T-helper 1 cell treated with Interleukin-12 subunit alpha and Interleukin-12 subunit beta and Interleukin-4 antibody, amounts not matched to agents 30 μg/mL and 1 μg/mL, for 36 hours (primary cell): ENCODE measurements at regions not wholly inside any gene's neighbourhood (a gene's known extent, or its start where the extent isn't known, plus 50 kb on each side); places are given as distances from the start of the nearest gene placed in this dataset.

Source experiments
- H3K27ac Mint-ChIP-seq: one replicate; pipeline ENCODE4 v1.8.0; 2021; ENCODE audit warnings: mild to moderate bottlenecking, mixed read lengths
- H3K27me3 Mint-ChIP-seq: one replicate; pipeline ENCODE4 v1.8.0; 2021; ENCODE audit warnings: low read depth, mixed read lengths
- H3K36me3 Mint-ChIP-seq: one replicate; pipeline ENCODE4 v1.8.0; 2021; ENCODE audit warnings: low read depth, mixed read lengths
- H3K4me1 Mint-ChIP-seq: one replicate; pipeline ENCODE4 v1.8.0; 2021; ENCODE audit warnings: low read depth, mixed read lengths
- H3K4me3 Mint-ChIP-seq: one replicate; pipeline ENCODE4 v1.8.0; 2021; ENCODE audit warnings: mild to moderate bottlenecking, moderate library complexity, mixed read lengths
- H3K9me3 Mint-ChIP-seq: one replicate; pipeline ENCODE4 v1.8.0; 2021; ENCODE audit warnings: mixed read lengths

DNA sequence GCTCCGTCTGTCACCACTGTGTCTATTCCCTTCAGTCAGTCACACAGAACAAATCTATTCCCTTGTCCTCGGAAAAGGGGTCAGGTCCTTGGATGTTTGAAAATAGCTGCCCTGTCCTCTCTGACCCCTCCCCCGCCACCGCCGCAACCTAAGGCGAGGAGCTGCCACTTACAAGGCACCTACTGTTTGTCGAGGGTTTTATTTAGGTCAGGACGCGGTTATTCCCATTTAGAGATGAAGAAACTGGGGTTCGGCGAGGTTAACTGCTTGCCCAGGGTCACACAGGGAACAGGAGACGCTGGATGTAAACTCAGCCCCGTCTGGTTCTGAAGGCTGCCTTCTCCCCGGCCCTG is 1468.1 kb downstream of the BRD1 start:
- no peaks in the 10 kb centered on the region for H3K27me3 Mint-ChIP-seq

DNA sequence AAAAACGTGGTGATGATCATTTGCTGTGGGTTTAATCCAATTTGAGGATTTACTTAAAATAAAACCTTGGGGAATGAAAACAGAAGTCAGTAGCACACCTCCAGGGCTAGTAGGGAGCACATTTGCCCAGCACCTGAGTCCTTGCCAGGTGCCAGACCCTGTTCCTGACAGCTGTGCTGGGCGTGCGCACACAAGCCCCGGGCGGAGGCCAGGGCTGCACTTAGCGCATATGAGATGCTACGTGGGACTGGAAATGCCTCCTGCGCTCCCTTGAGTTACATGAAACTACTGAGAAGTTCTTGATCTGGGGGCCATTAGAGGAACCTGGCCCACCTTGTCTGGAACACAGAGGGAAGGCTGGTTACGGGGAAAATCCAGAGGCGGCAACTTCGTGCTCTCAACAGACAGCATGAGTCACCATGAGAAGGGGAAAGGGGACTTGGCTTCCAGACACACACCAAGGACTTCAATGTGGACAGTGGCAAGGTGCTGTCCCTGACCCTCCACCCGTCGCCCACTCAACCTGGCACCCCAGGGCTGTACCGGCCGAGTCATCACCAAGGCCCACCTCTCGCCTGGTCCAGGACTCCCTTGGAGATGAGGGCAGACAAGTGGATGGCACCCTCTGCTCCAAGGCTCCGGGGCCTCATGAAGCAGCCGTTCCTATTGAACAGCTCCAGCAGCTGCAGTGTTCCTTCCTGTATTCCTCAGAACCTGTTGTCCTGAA is 1468.6 kb downstream of the BRD1 start:
- no peak overlapping the region for H3K4me3 Mint-ChIP-seq
- no peaks in the 10 kb centered on the region for H3K4me1 Mint-ChIP-seq
- H3K27ac Mint-ChIP-seq: no peak overlapping the region
- H3K27me3 Mint-ChIP-seq: no peaks in the 10 kb centered on the region
- no peaks in the 10 kb centered on the region for H3K36me3 Mint-ChIP-seq
- no peaks in the 10 kb centered on the region for H3K9me3 Mint-ChIP-seq

More for the DNA sequence above, 1468.1 kb downstream of the BRD1 start:
- Mint-ChIP-seq H3K27ac (no peak overlapping the region), H3K4me1 (no peaks in the 10 kb centered on the region), H3K36me3 (no peaks in the 10 kb centered on the region), H3K4me3 (no peak overlapping the region), H3K9me3 (no peaks in the 10 kb centered on the region)

DNA sequence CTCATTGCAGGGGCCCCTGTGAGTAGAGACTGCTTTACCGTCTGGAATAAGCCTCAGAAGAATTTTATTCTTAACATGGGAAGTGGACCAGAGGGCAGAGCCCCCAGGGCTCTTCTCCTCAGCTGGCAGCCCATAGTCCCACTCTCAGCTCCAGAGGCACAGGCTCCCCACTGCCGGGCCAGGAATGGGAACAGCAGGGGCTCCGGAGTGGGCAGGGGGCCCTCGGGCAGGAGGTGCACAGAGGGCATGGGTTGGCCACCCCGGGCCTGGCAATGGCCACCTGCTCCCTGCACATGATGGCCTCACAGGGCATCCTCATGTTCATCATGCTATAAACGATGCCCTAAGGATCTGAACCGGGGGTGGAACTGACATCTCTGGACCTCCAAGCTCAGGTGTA is 1469.7 kb downstream of the BRD1 start:
- Mint-ChIP-seq H3K27ac (no peak overlapping the region), H3K4me1 (no peaks in the 10 kb centered on the region)

GRCh38 chr22:48357196-48357595 is 1470.5 kb downstream of the BRD1 start:
- Mint-ChIP-seq H3K36me3 (no peaks in the 10 kb centered on the region), H3K27ac (no peak overlapping the region), H3K27me3 (no peaks in the 10 kb centered on the region), H3K4me3 (no peak overlapping the region), H3K4me1 (no peaks in the 10 kb centered on the region), H3K9me3 (no peaks in the 10 kb centered on the region)

More for the DNA sequence above, 1469.7 kb downstream of the BRD1 start:
- Mint-ChIP-seq H3K36me3 (no peaks in the 10 kb centered on the region), H3K9me3 (no peaks in the 10 kb centered on the region), H3K27me3 (no peaks in the 10 kb centered on the region), H3K4me3 (no peak overlapping the region)

- Mint-ChIP-seq H3K27me3 (no peaks in the 10 kb centered on the region), H3K4me1 (no peaks in the 10 kb centered on the region), H3K27ac (no peak overlapping the region), H3K4me3 (no peak overlapping the region), H3K9me3 (no peaks in the 10 kb centered on the region), H3K36me3 (no peaks in the 10 kb centered on the region)
Observed at GRCh38 chr22:48356731-48357130, 1470.9 kb downstream of the BRD1 start.

DNA sequence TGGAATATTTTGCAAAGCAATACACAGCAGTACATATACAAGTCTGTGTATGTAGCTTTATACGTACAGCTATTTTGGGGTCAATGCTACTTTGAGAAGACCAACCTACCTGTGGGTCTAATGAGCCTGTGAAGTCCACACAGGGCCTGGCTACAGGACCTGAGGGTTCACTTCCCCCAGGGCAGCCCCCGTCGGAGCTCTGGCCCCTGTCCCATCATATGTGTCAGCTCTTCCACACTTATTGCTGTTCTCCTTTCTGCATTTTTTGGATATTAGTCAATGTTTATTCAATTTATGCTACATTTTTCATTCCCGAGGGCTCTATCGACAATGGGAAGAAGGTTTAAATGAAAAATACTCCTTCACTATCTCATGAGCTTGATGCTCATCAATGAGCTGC is 1473.6 kb downstream of the BRD1 start:
- Mint-ChIP-seq H3K4me3 (no peak overlapping the region), H3K36me3 (no peaks in the 10 kb centered on the region), H3K4me1 (no peaks in the 10 kb centered on the region), H3K9me3 (no peaks in the 10 kb centered on the region), H3K27ac (no peak overlapping the region), H3K27me3 (no peaks in the 10 kb centered on the region)

GRCh38 chr22:48353116-48353947 is 1474.3 kb downstream of the BRD1 start:
- Mint-ChIP-seq H3K27me3 (no peaks in the 10 kb centered on the region), H3K27ac (no peak overlapping the region), H3K4me1 (no peaks in the 10 kb centered on the region), H3K36me3 (no peaks in the 10 kb centered on the region), H3K9me3 (no peaks in the 10 kb centered on the region), H3K4me3 (no peak overlapping the region)

DNA sequence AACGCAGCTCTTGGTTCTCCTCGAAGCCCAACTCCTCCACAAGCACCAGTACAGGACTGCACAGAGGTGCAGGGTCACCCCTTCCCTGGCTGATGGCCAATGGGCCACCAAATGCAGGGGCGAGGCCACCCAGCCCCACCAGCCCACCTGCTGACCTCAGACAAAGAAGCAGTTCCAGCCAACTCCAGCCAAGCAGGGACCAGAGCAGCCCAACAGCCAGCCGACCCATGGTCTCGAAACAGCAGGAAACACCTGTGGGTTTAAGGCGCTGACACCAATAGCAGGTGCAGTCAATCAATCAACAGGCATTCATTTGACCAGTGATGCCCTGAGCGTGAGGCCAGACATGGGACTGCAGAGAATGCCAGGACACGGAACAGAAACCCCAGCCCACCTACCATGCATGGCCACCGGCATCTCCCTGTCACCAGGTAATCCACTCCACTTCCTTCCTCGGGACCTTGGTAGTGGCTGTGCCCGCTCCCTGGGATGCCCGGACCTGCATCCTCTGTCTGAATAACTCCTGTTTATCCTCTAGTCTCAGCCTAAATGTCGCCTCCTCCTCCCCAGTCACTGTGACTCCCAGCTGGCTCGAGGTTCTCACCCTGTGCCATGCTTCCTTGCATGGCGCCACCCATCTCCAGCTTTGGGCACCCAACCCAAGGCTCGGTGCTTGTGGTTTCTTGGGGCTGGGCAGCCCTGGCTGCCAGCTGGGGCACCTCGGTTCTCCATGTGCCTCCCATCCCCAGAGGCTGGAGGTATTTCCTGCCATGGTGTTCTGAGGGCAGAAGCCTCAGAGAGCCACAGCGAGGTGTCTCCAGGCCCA is 1475.4 kb downstream of the BRD1 start:
- H3K9me3 Mint-ChIP-seq: no peaks in the 10 kb centered on the region
- no peaks in the 10 kb centered on the region for H3K4me1 Mint-ChIP-seq
- no peak overlapping the region for H3K27ac Mint-ChIP-seq
- H3K4me3 Mint-ChIP-seq: no peak overlapping the region
- no peaks in the 10 kb centered on the region for H3K27me3 Mint-ChIP-seq
- no peaks in the 10 kb centered on the region for H3K36me3 Mint-ChIP-seq

DNA sequence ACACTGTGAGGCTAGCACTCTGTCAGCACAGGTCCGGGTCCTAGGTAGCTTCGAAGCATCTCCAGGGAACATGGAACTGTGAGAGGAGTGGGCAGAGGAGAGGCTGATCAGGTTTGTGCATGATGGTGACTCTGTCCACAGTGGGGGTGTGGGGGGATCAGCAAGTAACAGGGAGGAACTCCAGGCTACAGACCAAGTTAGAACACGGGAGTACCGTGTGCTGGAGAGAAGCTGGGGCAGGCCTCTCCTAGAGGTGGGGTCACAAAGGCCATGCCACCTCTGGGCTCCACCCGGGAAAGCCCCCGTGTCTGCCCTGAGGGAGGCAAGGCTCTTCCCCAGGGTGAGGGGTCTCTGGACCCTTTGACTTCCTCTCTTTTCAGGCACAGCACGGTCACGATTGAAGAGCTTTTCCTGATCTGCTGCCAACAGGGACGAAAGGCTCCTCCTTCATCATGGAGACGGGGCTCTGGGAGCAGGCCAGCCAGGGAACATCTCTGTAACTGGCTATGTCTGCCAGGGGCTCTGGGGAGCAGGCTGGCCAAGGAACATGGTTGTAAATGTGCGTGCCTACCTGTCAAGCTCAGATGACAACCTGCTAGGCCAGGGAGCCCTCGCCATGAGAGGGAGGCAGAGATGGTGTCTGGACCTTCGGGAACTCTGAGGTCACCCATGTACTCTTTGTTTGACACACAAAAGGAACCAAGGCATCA is 1476.1 kb downstream of the BRD1 start:
- H3K4me1 Mint-ChIP-seq: no peaks in the 10 kb centered on the region
- no peaks in the 10 kb centered on the region for H3K27me3 Mint-ChIP-seq
- no peaks in the 10 kb centered on the region for H3K9me3 Mint-ChIP-seq
- H3K4me3 Mint-ChIP-seq: no peak overlapping the region
- H3K27ac Mint-ChIP-seq: no peak overlapping the region
- H3K36me3 Mint-ChIP-seq: no peaks in the 10 kb centered on the region

DNA sequence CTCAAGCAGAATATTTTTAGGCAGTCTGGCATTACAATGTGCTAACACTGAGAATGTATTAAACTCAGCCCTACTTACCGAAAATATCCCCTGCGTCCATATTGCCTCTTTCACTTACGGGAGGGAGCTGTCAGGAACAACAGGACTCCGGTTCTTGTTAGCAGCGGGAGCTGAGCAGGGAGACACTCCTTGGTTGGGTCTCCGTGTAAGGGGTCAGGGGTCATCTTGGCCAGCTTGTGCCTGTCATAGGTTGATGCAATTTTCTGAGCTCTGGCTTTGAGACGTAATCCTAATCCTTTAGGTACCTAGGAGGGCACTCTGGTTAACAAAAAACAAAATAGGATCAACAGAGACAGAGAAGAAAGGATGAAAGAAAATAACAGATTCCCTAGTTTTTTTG is 1477.2 kb downstream of the BRD1 start:
- Mint-ChIP-seq H3K4me1 (no peaks in the 10 kb centered on the region), H3K36me3 (no peaks in the 10 kb centered on the region), H3K27me3 (no peaks in the 10 kb centered on the region), H3K4me3 (no peak overlapping the region), H3K27ac (no peak overlapping the region), H3K9me3 (no peaks in the 10 kb centered on the region)

DNA sequence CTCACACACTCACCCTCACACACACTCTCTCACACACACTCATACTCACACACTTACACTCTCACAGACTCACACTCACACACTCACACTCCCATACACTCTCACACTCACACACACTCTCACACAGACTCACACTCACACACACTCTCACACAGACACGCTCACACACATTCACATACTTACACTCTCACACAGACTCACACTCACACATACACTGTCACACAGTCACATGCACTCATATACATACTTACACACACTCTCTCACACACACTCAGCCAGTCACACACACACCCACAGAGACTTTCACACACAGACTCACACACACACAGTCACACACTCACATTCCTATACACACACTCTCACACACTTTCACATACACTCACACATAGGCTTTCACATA is 1478.8 kb downstream of the BRD1 start:
- Mint-ChIP-seq H3K9me3 (no peaks in the 10 kb centered on the region), H3K4me3 (no peak overlapping the region), H3K4me1 (no peaks in the 10 kb centered on the region), H3K36me3 (no peaks in the 10 kb centered on the region), H3K27me3 (no peaks in the 10 kb centered on the region), H3K27ac (no peak overlapping the region)

- no peak overlapping the region for H3K4me3 Mint-ChIP-seq
- no peak overlapping the region for H3K27ac Mint-ChIP-seq
- no peaks in the 10 kb centered on the region for H3K4me1 Mint-ChIP-seq
- no peaks in the 10 kb centered on the region for H3K36me3 Mint-ChIP-seq
- H3K27me3 Mint-ChIP-seq: no peaks in the 10 kb centered on the region
- no peaks in the 10 kb centered on the region for H3K9me3 Mint-ChIP-seq
Observed at GRCh38 chr22:48347311-48347710, 1480.4 kb downstream of the BRD1 start.

GRCh38 chr22:48346911-48347310 is 1480.8 kb downstream of the BRD1 start:
- Mint-ChIP-seq H3K36me3 (no peaks in the 10 kb centered on the region), H3K4me1 (no peaks in the 10 kb centered on the region), H3K27me3 (no peaks in the 10 kb centered on the region), H3K9me3 (no peaks in the 10 kb centered on the region), H3K27ac (no peak overlapping the region), H3K4me3 (no peak overlapping the region)

DNA sequence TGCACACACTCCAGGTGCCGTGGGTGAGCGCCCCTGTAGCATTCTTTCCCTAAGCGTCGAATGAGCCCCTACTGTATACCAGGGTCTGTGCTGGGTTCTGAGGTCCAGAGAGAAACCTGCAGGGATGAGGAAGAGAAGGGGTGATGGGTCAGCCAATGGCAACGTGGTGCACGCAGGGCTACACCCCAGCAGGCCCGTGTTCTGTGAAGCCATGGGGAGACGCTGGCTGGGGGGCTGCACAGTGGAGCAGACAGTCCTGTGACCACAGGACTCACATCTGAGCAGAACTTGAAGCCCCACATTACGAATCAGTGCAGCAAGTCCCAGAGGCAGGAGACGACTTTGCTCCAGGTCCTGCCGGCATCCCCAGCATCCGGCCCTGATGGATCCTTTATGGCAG is 1481.4 kb downstream of the BRD1 start:
- Mint-ChIP-seq H3K27ac (no peak overlapping the region), H3K27me3 (no peaks in the 10 kb centered on the region), H3K4me3 (no peak overlapping the region), H3K9me3 (no peaks in the 10 kb centered on the region), H3K4me1 (no peaks in the 10 kb centered on the region), H3K36me3 (no peaks in the 10 kb centered on the region)
